CD4-positive, alpha-beta T cell treated with Interleukin-4 for 1 hour (primary cell): ENCODE measurements at regions not wholly inside any gene's neighbourhood (a gene's known extent, or its start where the extent isn't known, plus 50 kb on each side); places are given as distances from the start of the nearest gene placed in this dataset.

Experiments
- DNase-seq, 2 donors: peaks; one replicate each; pipeline ENCODE4 v3.0.0-alpha.2; 2020 to 2022

DNA sequence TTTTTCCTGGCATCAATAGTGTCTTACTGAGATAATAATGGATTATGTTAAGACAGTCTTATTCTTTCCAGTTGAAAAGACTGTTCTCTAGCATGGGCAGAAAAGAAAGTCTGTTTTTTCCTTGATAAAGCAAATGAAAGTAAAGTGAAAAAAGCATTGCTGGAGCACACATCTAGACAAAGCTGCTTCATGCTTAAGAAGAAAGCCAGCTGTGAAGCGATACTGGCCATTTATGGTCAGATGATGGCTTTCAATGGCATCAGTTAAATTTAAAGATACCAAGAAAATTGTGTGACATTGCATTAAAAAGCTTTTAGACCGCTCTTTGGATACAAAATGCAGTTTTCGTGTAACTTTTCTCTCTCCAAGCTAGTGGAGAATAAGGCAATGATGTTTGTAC is 242.1 kb upstream of the TRAM1L1 start:
- DNase-seq: no peak

DNA sequence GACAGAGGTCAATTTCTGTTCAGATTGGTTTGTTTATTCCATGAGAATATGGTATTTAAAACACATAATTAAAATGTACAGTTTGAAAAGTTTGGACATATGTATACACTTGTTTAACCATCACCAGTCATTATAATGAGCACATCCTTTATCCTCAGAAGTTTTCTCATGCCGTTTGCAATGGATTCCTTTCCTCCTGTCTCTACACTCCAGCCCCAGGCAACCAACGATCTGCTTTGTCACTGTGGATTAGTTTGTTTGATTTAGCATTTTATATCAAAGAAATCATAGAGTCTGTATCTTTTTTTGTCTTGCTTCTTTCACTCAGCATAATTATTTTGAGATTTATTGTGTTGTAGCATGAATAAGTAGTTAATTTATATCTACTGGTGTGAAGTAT is 243.0 kb upstream of the TRAM1L1 start:
- DNase-seq: no peak

DNA sequence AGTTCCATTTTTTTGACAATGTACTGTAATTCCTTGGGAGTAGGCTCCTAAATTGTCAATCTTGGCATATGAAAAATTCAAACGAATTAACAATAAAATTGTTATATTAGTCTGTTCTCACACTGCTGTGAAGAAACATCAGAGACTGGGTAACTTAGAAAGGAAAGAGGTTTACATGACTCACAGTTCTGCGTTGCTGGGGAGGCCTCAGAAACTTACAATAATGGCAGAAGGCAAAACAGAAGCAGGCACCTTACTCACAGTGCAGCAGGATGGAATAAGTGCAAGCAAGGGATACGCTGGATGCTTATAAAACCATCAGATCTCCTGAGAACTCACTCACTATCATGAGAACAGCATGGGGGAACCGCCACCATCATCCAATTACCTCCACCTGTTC is 246.4 kb upstream of the TRAM1L1 start:
- no peak for DNase-seq

DNA sequence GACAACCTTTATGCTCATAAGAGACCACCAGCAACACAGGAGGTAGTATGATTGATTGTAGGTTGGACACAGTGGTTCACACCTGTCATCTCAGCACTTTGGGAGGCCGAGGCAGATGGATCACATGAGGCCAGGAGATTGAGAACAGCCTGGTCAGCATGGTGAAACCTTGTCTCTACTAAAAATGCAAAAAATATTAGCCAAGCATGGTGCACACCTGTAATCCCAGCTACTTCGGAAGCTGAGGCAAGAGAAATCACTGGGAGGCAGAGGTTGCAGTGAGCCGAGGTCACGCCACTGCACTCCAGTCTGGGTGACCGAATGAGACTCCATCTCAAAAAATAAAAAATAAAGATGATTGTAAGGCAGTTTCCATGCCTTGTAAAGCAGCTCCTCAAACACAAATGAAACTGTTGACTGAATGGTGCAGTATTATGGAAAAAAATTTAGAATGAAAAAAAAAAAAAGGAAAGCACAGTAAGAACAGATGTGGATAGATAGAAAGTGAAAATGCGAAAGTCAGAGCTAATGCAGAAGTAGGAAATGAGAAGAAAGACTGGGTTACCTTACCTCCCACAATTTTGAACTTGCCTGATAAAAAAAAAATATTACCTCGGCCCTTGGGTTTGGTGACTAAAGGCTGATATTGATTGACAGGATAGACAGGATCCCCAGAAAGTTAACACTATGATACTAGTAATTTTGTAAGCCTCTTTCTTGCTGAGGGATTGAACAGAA is 249.2 kb upstream of the TRAM1L1 start:
- DNase-seq: no peak

DNA sequence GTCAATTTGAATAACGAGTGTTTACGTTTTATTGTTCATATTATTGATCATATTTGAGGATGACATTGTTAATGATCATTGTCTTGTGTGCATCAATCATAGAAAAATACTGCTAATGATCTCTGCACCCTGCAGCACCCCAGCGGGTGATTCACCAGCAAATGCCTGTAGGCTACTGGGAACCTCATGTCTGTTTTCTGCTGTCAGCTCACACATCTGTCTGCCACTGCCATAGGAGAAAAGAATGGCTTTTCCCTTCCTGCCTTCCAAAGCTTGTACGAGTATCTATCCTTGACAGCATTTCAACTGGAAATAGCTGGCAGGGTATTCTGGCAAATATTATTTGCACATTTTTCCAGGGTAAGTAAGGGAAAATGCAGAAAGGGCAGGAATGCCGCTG is 272.1 kb upstream of the TRAM1L1 start:
- no peak for DNase-seq

DNA sequence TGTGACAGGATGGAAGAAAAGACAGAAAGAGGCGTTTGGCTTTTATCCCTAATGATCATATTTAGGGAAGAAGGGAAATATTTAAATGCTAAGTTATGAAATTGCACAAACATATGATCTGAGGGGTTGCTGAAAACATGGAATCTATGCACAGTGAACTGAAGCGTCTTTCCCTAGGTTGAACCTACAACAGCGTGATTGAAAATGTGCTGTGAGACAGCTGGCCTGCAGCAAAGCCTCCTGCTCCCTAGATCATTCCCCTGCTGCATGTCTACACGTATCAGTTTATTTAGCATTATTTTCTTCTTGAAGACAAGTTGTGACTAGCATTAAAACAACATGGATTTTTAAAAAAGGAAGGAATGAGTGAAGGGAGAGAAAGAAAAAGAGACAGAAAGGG is 272.5 kb upstream of the TRAM1L1 start:
- no peak for DNase-seq

DNA sequence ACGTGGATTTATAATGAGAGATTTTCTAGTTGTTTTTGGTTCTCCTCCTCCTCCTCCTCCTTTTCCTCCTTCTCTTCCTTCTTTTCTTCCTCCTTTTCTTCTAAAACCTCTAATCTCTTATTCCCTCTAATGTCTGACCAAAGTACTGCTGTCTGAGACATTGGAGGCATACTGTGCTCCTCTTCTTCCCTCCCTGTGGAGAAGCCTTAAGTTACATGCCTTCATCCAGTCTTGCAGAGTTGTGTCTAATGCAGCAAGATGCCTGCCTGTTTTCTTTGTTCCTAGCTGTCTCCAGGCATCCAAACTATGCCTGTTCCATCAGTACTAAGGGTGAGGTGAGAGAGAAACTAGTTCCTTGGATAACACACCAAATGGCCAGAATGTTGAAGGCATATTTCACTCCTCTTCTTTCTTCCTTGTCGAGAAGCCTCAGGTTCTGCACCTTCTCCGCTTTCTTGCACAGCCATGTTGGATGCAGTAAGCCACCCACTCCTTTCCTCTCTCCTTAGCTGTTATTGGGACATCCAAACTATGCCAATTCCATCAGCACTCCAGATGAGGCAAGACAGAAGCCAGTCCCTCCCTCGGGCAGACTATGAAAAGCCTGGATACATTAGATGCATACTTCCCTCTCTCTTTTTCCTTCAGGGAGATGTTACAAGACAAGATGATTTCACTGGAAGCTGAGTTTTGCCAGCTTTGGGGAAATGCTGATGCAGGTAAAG is 285.7 kb upstream of the TRAM1L1 start:
- no peak for DNase-seq

DNA sequence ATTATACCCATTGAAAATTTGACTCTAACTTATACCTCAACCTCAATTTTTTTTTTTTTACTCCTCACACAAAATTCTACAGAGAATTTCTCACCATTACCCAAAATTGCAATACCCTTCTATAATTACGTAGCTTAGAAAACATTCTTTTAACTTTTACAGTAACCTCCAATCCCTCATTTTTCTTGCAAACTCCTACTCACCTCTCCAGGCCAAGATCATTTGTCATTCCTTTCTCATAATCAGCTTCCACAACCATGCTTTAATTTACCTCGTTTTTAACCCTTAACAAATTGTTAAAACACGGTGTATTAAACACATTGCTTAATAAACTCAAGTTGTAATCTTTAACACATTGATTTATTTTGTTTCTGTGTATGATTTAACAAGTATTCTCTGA is 289.7 kb upstream of the TRAM1L1 start:
- DNase-seq: no peak

DNA sequence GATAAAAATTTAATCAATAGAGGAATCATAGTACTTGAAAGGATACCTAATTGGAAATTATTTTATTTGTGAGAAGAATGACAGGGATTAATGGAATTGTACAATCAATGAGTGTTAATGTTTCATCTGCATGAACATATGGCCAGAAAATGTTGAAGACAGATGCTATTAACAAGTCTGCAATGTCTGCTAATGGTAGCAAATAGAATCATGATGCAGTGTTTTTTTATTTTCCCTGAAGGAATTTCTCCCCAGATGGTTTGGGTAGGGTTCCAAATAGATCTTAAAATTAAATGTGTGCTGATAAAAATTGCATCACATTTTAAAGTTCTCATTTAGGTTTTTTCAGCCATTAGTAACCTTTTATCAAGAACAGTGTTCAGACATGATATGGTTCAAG is 291.3 kb upstream of the TRAM1L1 start:
- no peak for DNase-seq

DNA sequence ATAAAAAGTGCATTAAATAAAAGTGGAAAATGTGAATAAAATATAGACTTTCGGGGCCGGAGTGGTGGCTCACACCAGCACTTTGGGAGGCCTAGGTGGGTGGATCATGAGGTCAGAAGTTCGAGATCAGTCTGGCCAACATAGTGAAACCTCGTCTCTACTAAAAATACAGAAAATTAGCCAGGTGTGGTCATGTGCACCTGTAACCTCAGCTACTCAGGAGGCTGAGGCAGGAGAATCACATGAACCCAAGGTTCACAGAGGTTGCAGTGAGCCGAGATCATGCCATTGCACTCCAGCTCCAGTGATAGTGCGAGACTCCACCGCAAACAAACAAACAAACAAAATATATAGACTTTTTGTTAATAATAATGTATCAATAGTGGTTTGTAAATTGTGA is 293.6 kb upstream of the TRAM1L1 start:
- no peak for DNase-seq

DNA sequence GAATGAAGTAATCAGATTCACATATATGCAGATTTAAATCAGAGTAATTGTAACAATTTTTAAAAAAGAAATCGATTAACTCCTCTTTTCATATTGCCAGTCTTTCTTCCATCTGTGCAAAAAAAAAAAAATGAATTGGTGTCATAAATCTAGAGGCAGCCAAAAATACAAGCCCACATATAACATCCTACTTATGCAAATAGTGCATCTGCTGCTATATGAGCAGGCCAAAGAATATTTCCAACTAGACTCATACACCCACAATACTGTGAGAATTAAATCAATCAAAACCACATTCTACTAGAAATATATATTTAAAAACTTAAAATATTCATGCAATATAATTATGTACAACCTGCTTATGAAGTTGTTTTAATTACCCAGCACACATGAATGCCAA is 298.1 kb upstream of the TRAM1L1 start:
- no peak for DNase-seq

DNA sequence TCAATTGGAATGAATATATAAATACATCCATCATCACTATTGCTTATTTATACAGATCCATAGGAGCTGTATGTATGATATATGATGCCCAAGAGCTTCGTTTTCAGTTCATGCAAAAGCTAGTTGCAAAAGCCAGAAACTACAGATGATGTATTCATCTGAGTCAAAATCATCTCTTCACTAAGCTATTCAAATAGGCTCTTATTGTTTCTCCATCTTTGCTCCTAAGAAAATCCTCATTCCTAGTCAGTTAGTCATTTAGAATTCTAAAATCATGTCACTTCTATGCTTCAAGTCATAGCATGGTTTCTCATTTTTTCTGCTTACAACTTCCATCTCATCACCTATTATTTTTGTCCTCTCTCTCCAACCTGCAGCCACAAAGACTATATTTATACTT is 300.1 kb upstream of the TRAM1L1 start:
- DNase-seq: no peak

DNA sequence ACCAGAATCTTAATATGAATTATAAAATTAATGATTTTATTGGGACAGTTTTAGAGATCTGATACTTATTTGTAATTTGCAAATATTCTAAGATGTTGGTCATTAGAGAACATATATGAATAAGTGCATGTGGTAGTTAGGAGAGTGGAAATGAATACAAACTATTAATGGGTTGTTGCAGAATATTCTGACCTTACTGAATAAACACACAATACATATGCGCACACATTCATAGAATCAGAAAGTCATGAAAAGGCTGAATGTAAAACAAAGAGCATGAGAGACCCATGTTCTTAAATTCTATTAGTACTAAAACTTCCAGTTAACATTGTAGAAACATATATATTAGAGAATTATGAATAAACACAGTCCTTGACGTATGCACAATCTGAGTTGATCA is 301.7 kb upstream of the TRAM1L1 start:
- no peak for DNase-seq

DNA sequence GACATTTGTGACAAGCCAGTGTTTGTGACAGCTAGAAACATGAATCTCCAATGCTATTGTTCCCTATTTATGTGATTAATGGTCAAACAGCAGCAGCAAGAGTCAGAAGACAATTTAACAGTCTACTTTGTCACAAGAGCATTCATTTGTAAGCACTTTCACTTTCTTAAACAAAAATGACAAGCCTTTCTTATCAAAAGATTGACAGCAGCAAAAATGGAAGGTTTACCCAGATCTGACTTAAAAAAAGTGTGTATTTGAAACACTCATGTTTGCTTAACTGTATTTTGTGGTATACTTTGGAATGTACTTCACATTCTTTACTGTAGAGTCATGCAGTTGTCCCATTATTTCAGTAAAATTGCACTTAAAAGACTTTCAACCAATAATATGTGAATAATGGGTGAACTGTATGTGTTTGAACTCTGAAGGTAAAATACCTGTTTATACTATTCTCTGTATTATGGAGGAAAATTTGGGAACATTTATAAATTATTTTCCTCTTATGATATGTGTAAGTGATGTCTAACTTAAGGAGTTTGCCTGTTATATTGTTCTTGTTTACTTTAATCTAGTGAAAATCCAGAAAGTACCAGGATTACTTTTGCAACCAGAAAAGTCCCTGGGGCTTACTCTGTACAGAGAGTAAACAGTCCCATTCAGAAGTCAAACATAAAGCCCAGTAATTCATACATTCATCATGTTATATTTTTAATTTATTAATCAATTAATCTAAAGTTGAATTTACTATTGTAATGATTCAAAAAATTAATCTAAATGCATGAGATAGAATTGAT is 314.9 kb upstream of the TRAM1L1 start:
- DNase-seq: no peak

DNA sequence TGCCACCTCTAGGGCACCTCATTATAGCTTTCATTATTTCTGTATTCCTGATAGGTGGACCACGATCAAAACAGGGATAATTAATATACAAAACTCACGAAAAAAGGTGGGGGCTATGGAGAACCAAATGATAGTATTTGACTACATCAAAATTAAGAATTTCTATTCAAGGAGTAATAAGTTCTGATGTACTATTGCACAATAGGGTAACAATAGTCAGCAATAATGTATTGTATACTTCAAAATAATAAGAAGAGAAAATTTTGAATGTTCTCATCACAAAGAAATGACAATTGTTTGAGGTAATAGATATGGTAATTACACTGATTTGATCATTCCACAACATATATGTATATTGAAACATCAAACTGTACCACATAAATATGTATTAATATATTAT is 327.3 kb upstream of the TRAM1L1 start:
- no peak for DNase-seq

DNA sequence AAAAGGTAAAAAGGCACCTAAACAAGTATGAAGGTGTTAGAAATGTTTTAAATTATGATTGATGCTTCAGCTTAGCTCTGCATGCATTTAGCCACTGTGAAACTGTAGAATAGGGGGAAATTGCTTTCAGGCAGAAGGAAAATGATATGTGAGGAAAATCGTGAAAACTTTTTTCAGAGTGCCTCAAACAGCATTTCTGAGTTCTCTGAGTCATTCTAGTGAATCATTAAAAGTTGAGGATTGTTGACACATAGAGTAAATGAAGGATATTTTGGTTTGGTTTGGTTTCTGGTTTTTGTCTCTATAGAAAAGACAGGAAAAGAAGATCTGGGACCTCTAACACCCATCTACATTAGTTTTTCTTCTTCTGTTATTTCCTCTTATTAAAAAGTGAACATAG is 332.5 kb upstream of the TRAM1L1 start:
- DNase-seq: no peak

DNA sequence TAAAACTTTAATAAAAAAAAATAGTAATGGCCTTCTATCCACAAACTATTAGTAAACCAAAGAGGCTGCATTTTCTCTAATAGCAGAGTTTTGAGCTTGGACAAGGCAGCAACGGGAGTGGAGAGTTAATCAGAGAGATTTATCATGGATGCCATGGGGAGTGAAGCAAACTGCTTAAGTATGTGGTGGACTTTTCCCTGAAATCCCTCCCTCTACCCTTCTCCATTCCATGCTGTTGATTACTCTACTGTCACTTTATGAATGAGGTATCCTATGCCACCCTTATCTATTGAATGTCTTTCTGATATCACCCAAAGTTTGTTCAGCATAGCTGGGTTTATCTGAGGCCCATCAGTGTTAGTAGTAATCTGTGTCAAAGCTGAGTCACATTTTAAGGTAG is 335.6 kb upstream of the TRAM1L1 start:
- DNase-seq: no peak

DNA sequence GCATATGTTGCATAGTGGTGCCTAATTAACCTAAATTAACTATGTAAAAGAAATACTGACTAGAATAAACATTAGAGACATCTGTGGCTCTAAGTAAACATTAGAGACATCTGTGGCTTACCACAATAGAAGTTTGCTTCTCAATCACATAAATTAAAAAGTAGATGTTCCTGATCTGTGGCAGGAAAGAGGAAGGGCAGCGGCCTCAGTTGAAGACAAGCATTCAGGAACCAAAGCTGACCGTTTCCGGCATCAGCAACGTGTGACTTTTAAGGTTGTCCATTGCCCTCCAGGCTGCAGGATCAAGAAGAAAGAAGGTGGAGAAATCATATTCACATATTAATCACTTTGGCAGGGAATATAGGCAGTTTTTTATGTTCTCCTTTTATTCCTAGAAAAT is 336.3 kb upstream of the TRAM1L1 start:
- no peak for DNase-seq

DNA sequence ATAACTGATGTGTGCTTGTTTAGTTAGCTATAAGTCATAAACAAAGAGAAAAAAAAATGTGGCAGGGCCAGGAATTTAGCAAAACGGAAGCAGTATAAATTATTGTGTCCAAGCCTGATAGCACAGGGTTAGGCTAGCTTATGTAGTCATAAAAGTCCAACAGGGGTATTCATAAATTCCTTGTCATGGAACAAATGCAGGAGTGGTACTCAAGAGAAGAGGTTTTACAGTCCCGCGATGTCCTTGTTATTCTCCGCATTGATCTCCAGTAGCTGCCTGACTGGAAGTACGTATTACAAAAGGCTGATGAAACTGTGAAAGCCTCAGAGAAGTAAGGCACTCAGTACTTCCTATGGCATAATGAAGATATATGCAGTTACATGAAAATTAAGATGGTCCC is 336.9 kb upstream of the TRAM1L1 start:
- no peak for DNase-seq

DNA sequence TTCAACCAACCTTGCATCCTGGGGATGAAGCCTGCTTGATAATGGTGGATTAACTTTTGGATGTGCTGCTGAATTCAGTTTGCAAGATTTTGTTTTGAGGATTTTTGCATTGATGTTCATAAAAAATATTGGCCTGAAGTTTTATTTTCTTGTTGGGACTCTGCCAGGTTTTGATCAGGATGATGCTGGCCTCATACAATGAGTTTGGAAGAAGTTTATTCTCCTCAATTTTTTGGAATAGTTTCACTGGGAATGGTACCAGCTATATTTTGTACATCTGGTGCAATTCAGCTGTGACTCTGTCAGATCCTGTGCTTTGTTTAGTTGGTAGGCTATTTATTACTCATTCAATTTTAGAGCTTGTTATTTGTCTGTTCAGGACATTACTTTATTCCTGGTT is 340.3 kb upstream of the TRAM1L1 start:
- DNase-seq: no peak

DNA sequence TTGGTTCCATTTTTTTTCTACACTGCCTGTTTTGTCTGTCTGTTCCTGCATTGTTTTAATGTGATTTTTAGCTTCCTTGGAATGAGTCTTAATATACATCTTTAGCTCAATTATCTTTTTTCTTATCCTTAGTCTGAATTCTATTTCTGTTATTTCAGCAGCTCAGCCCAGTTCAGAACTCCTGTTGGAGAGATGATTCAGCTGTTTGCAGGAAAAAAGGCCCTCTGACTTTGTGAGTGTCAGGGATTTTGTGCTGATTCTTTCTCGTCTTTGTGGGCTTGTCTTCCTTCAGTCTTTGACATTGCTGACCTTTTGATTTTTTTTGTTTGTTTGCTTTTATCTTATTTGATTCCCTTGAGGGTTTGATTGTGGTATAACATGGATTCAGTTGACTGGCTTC is 343.2 kb upstream of the TRAM1L1 start:
- no peak for DNase-seq

DNA sequence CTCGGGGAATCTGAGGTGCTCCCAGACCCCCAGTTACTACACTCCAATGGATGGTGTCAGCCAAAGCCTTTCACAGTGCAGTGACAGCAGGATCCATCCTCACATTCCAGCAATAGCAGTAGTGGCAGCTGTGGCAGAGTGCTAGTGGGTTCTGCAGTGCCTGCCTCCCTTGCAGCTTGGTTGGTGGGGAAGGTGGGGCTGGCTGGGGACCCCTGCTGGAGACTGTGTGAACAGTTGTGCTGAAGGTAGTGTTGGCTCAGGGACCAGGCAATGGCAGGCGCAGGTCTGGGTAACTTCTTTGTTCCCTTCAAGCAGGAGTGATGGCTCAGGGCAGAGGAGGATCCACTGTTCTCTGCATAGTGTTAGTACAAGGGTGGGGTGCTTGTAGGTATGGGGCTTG is 343.7 kb upstream of the TRAM1L1 start:
- DNase-seq: no peak

DNA sequence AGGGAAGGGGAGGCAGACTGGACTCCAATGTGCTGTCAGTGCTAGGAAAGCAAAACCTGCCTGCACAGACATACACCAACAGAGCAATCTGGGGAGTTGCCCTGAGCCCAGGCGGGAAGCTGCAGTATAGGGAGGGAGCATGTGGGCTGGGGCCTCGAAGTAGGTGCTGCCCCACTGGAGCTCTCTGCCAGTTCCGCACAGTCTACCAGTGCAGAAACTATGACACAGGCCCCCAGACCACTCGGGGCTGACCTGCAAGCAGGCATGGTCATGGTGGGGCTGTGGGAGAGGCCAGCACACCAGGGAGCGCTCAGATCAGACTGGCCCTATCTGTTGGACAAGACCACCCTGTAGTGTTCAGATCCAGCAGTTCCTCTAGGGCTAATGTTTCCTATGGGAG is 344.1 kb upstream of the TRAM1L1 start:
- DNase-seq: no peak

DNA sequence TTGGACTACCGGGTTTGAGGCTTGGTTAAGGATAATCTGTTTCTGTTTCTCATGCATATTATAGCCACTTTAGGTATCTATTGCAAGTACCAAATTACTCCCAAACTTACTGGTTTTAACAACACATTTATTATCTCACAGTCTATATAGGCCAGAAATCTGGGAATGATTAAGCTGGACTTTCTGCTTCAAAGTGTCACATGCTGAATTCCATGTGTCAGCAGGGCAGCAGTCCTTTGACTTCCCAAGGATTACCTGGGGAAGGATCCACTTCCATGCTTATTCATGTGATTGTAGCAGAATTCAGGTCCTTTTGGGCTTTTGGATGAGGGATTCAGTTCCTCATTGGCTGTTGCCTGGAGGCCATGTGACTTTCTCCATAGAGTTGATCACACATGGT is 349.0 kb upstream of the TRAM1L1 start:
- no peak for DNase-seq
